22Rv1 (cell line): ENCODE measurements at regions not wholly inside any gene's neighbourhood (a gene's known extent, or its start where the extent isn't known, plus 50 kb on each side); places are given as distances from the start of the nearest gene placed in this dataset.
"Not testable (repeated sequence)": the region's sequence is repeated elsewhere in the genome, so short reads cannot be mapped to it uniquely, and the experiment has no call there.

ENCODE experiments used
- H3K27ac ChIP-seq: fragments of 450-650 bp; 2 replicates; pipeline ENCODE4 v1.5.1; 2017
- ZFX ChIP-seq: fragments of 450-650 bp; IDR thresholded peaks from 2 replicates; pipeline ENCODE4 v1.6.1; 2017; ENCODE audit warnings: antibody characterized with exemption, borderline replicate concordance
- TF ChIP-seq, protein P1 (sequence below): fragments of 450-650 bp; IDR thresholded peaks from 2 replicates; pipeline ENCODE4 v1.5.1; 2017; ENCODE audit warnings: mild to moderate bottlenecking

- no peak overlapping the region for H3K27ac ChIP-seq
- TF ChIP-seq, protein P1, sequence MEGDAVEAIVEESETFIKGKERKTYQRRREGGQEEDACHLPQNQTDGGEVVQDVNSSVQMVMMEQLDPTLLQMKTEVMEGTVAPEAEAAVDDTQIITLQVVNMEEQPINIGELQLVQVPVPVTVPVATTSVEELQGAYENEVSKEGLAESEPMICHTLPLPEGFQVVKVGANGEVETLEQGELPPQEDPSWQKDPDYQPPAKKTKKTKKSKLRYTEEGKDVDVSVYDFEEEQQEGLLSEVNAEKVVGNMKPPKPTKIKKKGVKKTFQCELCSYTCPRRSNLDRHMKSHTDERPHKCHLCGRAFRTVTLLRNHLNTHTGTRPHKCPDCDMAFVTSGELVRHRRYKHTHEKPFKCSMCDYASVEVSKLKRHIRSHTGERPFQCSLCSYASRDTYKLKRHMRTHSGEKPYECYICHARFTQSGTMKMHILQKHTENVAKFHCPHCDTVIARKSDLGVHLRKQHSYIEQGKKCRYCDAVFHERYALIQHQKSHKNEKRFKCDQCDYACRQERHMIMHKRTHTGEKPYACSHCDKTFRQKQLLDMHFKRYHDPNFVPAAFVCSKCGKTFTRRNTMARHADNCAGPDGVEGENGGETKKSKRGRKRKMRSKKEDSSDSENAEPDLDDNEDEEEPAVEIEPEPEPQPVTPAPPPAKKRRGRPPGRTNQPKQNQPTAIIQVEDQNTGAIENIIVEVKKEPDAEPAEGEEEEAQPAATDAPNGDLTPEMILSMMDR, result no peak
- TF ChIP-seq ZFX, result no peak
Measured at GRCh38 chr9:81430727-81431126, 258.6 kb downstream of the TLE1 start.

DNA sequence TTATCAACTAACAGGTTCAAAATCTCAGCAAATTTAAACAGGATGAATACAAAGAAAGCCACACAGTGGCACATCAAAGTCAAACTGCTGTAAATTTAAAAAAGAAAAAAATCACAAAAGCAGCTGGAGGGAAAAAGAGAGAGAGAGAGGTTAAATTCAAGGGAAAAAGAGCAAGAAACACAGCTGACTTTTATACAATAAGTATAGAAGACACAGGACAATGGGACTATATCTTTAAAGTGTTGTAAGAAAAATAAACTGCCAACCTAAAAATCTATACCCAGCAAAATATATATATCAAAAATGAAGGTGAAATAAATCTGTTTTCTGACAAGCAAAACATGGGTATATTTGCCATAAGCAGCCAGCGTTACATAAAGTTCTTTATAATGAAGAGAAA lies 261.5 kb downstream of the TLE1 start:
- H3K27ac ChIP-seq, result no peak overlapping the region
- TF ChIP-seq, protein P1, result no peak
- TF ChIP-seq ZFX, result no peak

- TF ChIP-seq, protein P1, result no peak
- no peak for TF ChIP-seq ZFX
- H3K27ac ChIP-seq, result no peak overlapping the region
Measured at GRCh38 chr9:81424431-81424830, 264.9 kb downstream of the TLE1 start.

GRCh38 chr9:81423589-81424326 lies 265.6 kb downstream of the TLE1 start:
- TF ChIP-seq, protein P1, result no peak
- TF ChIP-seq ZFX, result no peak
- H3K27ac ChIP-seq, result no peak overlapping the region

- not testable (repeated sequence) for H3K27ac ChIP-seq
Measured at GRCh38 chr9:81421090-81421489, 268.3 kb downstream of the TLE1 start.

DNA sequence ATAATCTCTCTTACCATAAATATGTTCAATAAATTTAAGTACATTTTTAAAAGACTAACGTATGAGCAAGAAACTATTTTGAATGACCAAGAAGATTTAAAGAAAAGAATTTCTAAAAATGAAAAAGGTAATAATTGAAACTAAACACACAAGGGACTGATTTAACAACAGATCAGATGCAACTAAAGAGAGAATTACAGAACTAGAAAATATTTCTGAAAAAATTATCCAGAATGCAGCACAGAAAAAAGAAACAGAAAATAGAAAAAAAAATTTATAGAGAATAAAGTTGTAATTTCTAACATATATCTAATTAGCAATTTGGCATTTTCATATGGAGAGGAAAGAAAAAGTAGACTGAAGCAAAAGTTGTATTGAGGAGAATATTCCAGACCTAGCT lies 269.3 kb downstream of the TLE1 start:
- no peak overlapping the region for H3K27ac ChIP-seq
- no peak for TF ChIP-seq ZFX
- TF ChIP-seq, protein P1, result no peak

DNA sequence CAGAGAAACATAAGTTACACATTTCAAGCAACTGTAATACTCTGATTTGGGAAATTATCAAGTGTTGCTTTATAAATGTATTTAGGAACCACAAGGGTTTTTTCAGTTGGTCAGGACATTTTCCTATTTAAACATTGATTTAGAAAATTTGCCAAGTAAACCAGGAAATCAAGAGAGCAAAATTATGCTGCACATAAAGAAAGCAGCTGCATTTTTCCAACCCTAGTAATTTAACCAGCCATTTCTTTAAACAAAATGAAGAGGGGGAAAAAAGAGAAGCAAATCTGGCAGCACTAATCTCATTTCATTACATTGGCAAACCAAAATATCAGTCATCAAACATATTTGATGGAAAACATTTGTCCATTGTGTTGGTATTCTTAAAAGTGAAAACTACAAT lies 271.4 kb downstream of the TLE1 start:
- no peak overlapping the region for H3K27ac ChIP-seq
- TF ChIP-seq ZFX, result no peak
- TF ChIP-seq, protein P1, result no peak

- no peak overlapping the region for H3K27ac ChIP-seq
- TF ChIP-seq, protein P1, result no peak
- no peak for TF ChIP-seq ZFX
Measured at GRCh38 chr9:81417299-81417675, 272.1 kb downstream of the TLE1 start.
